GM12875 (cell line): ENCODE measurements at regions not wholly inside any gene's neighbourhood (a gene's known extent, or its start where the extent isn't known, plus 50 kb on each side); places are given as distances from the start of the nearest gene placed in this dataset.

ENCODE experiments used
- H3K4me3 ChIP-seq: one replicate; pipeline ENCODE4 v1.5.1; 2011; ENCODE audit warnings: low read depth, low read length, control low read depth
- CTCF ChIP-seq: IDR thresholded peaks from 2 replicates; pipeline ENCODE4 v1.5.1; 2011; ENCODE audit warnings: low read depth, mild to moderate bottlenecking, control low read depth, inconsistent platforms, low read length, moderate library complexity, borderline replicate concordance; ENCODE audit not compliant: insufficient read depth

GRCh38 chr13:42400188-42400833, 128.4 kb downstream of the AKAP11 start:
- no peak overlapping the region for H3K4me3 ChIP-seq
- TF ChIP-seq CTCF = no peak

- no peak for TF ChIP-seq CTCF
- no peak overlapping the region for H3K4me3 ChIP-seq
Observed at GRCh38 chr13:42401376-42401775, 129.4 kb downstream of the AKAP11 start.

- TF ChIP-seq CTCF = no peak
- H3K4me3 ChIP-seq = no peak overlapping the region
Observed at GRCh38 chr13:42405665-42406390, 133.9 kb downstream of the AKAP11 start.

- H3K4me3 ChIP-seq = no peak overlapping the region
Observed at GRCh38 chr13:42409075-42409474, 137.1 kb downstream of the AKAP11 start.

GRCh38 chr13:42409551-42409950, 137.6 kb downstream of the AKAP11 start:
- no peak overlapping the region for H3K4me3 ChIP-seq
- no peak for TF ChIP-seq CTCF

More at GRCh38 chr13:42409075-42409474, 137.1 kb downstream of the AKAP11 start:
- TF ChIP-seq CTCF = no peak

- H3K4me3 ChIP-seq = no peak overlapping the region
- no peak for TF ChIP-seq CTCF
Observed at GRCh38 chr13:42412812-42413483, 141.0 kb downstream of the AKAP11 start.

GRCh38 chr13:42413484-42413815, 141.5 kb downstream of the AKAP11 start:
- no peak for TF ChIP-seq CTCF
- no peak overlapping the region for H3K4me3 ChIP-seq
